ENCODE measurements at regions not wholly inside any gene's neighbourhood (a gene's known extent, or its start where the extent isn't known, plus 50 kb on each side); places are given as distances from the start of the nearest gene placed in this dataset.

DNA sequence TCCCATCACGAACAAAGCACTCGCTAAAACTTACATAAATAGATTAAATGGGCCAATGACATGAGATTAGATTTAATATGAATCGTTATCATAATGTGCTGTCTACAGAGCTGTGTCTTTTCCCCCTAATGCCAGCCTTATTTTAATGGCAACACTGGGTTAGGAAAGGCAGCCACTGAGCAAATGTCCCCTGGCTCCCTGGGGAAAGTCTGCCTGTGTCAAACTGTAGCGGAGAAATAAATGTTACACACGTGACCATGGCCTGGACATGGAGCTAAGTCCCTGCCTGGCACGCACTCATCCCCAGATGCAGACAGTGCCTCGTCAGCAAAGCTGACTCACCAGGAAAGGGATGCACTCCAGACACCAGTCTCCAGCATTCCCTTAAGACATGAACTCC lies 61.3 kb upstream of the SDK2 start:
- TF ChIP-seq, protein P1, sequence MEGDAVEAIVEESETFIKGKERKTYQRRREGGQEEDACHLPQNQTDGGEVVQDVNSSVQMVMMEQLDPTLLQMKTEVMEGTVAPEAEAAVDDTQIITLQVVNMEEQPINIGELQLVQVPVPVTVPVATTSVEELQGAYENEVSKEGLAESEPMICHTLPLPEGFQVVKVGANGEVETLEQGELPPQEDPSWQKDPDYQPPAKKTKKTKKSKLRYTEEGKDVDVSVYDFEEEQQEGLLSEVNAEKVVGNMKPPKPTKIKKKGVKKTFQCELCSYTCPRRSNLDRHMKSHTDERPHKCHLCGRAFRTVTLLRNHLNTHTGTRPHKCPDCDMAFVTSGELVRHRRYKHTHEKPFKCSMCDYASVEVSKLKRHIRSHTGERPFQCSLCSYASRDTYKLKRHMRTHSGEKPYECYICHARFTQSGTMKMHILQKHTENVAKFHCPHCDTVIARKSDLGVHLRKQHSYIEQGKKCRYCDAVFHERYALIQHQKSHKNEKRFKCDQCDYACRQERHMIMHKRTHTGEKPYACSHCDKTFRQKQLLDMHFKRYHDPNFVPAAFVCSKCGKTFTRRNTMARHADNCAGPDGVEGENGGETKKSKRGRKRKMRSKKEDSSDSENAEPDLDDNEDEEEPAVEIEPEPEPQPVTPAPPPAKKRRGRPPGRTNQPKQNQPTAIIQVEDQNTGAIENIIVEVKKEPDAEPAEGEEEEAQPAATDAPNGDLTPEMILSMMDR (IDR thresholded peaks at IDR 0.05): no peak
- TF ChIP-seq POLR2A (IDR thresholded peaks at IDR 0.05): no peak
- no peak for TF ChIP-seq POLR2AphosphoS5 (IDR thresholded peaks at IDR 0.05)

Measured in breast epithelium (tissue), 3 donors.